ENCODE measurements at regions not wholly inside any gene's neighbourhood (a gene's known extent, or its start where the extent isn't known, plus 50 kb on each side); places are given as distances from the start of the nearest gene placed in this dataset.
A peak's percentile ranks its signal among the peaks of the same experiment; 100 is the strongest.

GRCh38 chr10:36185097-36185496 lies 543.0 kb upstream of the FZD8 start:
- Histone ChIP-seq H3K4me2 (ENCODE audit: low read depth, low read length) (no peak overlapping the region), H2AK5ac (ENCODE audit: low read depth, low read length) (no peak overlapping the region), H3K4ac (ENCODE audit: low read depth, low read length) (no peak overlapping the region), H4K20me1 (ENCODE audit: insufficient read depth, low read length) (no peaks in the 10 kb centered on the region), H3K56ac (ENCODE audit: extremely low read depth, insufficient read depth, low read length) (no peak overlapping the region), H3K9ac (ENCODE audit: low read depth, low read length) (no peak overlapping the region), H3K27ac (ENCODE audit: insufficient read depth, low read length) (no peak overlapping the region), H3K79me1 (ENCODE audit: low read depth in 1 of 2, low read length in 2 of 2) (no peaks in the 10 kb centered on the region), H2AFZ (replicated peaks; ENCODE audit: low read length, poor library complexity) (peak overlapping the region; percentile 59), H3K18ac (ENCODE audit: low read depth, low read length) (no peak overlapping the region), H2AK9ac (replicated peaks; ENCODE audit: low read depth, low read length, poor library complexity) (no peak overlapping the region), H2BK5ac (ENCODE audit: low read depth, low read length, poor library complexity, severe bottlenecking) (no peak overlapping the region), H3K9me3 (ENCODE audit: control insufficient read depth, insufficient read depth, low read length) (no peaks in the 10 kb centered on the region), H3K27me3 (ENCODE audit: control insufficient read depth, insufficient read depth, low read length) (no peaks in the 10 kb centered on the region), H3K9me1 (ENCODE audit: insufficient read depth, low read length) (no peaks in the 10 kb centered on the region), H3K4me1 (ENCODE audit: control insufficient read depth, insufficient read depth, low read length) (0 out of 2 replicates have a peak, but pooled peaks cover 3% of the 10 kb centered on the region), H2BK120ac (ENCODE audit: low read depth, low read length) (no peak overlapping the region), H4K8ac (ENCODE audit: low read depth in 2 of 2, low read length in 2 of 2) (no peak overlapping the region), H3K4me3 (ENCODE audit: insufficient read depth, low read depth, low read length) (no peak overlapping the region), H3K14ac (replicated peaks; ENCODE audit: low read depth, low read length) (0 out of 2 replicates have a peak overlapping the region, but pooled peaks have one; percentile 23), H3K23ac (ENCODE audit: low read depth, low read length) (no peak overlapping the region), H2BK20ac (ENCODE audit: low read depth, low read length) (no peak overlapping the region), H3K36me3 (ENCODE audit: control insufficient read depth, insufficient read depth, low read length) (no peaks in the 10 kb centered on the region), H2BK15ac (ENCODE audit: low read depth, low read length) (no peak overlapping the region), H4K91ac (ENCODE audit: insufficient read depth, low read depth, low read length) (no peak overlapping the region), H4K5ac (ENCODE audit: low read depth, low read length) (no peak overlapping the region)
- BruUV-seq (replicated peaks): no TSS peak
- no peak for ATAC-seq (ENCODE audit: low read depth)
- intact Hi-C loops (cut with micrococcal nuclease): no loop called here
- in situ Hi-C loops (cut with MboI; ENCODE audit: low sequenced_read_pairs): no loop called here
- ChIA-PET POLR2A (ENCODE audit: unreplicated experiment) (no interaction called here), CTCF (no interaction called here)
- no peak for DNase-seq
- dilution Hi-C loops (cut with HindIII; ENCODE audit: low sequenced_read_pairs, unreplicated experiment): no loop called here
- WGBS, 2 experiments (ENCODE audit: extremely low coverage in 2 of 2, insufficient read length in 1 of 2): no CpG with 5 or more reads among the region's 6 CpGs
- TF ChIP-seq RAD21 (IDR thresholded peaks at IDR 0.05; ENCODE audit: low read length) (no peak), POLR2A (IDR thresholded peaks at IDR 0.05; ENCODE audit: low read depth, low read length) (no peak), CHD1 (IDR thresholded peaks at IDR 0.05; ENCODE audit: low read depth, low read length) (no peak), CEBPB (IDR thresholded peaks at IDR 0.05; ENCODE audit: low read depth, low read length) (no peak), SMC3 (IDR thresholded peaks at IDR 0.05; ENCODE audit: low read depth, low read length) (no peak), MAFK (IDR thresholded peaks at IDR 0.05; ENCODE audit: low read depth, low read length) (no peak), RFX5 (IDR thresholded peaks at IDR 0.05; ENCODE audit: low read depth, low read length) (no peak), MAZ (IDR thresholded peaks at IDR 0.05; ENCODE audit: borderline replicate concordance, low read depth, low read length) (no peak), USF2 (IDR thresholded peaks at IDR 0.05; ENCODE audit: low read depth, low read length) (no peak), MXI1 (IDR thresholded peaks at IDR 0.05; ENCODE audit: borderline replicate concordance, low read depth, low read length) (no peak), CTCF (conservative IDR thresholded peaks at IDR 0.05; ENCODE audit: low read depth, low read length) (no peak), BHLHE40 (IDR thresholded peaks at IDR 0.05; ENCODE audit: low read depth, low read length) (no peak), ELK1 (IDR thresholded peaks at IDR 0.05; ENCODE audit: borderline replicate concordance, low read depth, low read length) (no peak)

All from IMR-90 (cell line).